ENCODE measurements at regions not wholly inside any gene's neighbourhood (a gene's known extent, or its start where the extent isn't known, plus 50 kb on each side); places are given as distances from the start of the nearest gene placed in this dataset.

DNA sequence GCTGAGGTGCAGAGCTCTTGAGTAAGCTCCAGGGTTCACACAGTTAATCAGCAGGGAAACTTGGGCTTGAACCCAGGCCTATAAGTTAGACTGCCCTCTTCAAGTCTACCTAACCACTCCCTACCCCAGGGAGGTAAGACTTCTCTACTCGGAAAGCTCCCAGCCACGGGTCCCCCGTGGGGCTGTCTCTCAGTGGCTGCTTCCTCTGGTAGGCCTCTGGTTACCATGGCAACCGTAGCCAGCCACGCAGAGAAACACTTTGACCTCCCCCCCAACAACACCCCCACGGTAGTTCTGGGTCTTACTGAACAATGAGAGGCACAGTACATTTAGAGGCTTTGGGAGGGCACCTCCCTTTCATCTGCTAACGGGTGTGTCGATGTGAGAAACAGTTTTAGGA, 245.2 kb downstream of the AACS start:
- no peak for DNase-seq (ENCODE audit: extremely low read depth, low read depth)
- no peak overlapping the region for H3K4me3 ChIP-seq (replicated peaks; ENCODE audit: low read depth, low read length)
- TF ChIP-seq, protein P1, sequence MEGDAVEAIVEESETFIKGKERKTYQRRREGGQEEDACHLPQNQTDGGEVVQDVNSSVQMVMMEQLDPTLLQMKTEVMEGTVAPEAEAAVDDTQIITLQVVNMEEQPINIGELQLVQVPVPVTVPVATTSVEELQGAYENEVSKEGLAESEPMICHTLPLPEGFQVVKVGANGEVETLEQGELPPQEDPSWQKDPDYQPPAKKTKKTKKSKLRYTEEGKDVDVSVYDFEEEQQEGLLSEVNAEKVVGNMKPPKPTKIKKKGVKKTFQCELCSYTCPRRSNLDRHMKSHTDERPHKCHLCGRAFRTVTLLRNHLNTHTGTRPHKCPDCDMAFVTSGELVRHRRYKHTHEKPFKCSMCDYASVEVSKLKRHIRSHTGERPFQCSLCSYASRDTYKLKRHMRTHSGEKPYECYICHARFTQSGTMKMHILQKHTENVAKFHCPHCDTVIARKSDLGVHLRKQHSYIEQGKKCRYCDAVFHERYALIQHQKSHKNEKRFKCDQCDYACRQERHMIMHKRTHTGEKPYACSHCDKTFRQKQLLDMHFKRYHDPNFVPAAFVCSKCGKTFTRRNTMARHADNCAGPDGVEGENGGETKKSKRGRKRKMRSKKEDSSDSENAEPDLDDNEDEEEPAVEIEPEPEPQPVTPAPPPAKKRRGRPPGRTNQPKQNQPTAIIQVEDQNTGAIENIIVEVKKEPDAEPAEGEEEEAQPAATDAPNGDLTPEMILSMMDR (IDR thresholded peaks at IDR 0.05; ENCODE audit: low read depth, low read length, missing control alignments), result no peak

DNA sequence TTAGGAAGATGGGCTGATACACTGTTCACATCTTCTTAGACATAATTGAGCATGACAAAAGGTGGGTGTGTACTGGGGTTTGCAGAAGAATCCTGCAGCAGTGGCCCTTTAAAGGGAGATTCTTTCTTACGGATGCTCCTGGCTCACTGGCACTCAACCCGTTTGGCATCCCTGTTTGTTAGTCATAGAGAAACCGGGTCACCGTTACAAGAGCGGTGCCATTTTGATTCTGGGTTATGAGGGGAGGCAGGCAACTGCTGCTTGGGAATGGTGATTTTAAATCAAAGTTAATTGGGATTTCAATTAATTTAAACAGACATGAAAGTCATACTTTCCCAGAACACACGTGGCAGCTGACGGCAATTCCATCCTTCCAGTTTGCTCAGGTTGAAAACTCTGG, 245.8 kb downstream of the AACS start:
- H3K4me3 ChIP-seq (replicated peaks; ENCODE audit: low read depth, low read length), result no peak overlapping the region
- TF ChIP-seq, protein P1 (IDR thresholded peaks at IDR 0.05; ENCODE audit: low read depth, low read length, missing control alignments), result no peak
- DNase-seq (ENCODE audit: extremely low read depth, low read depth), result no peak

DNA sequence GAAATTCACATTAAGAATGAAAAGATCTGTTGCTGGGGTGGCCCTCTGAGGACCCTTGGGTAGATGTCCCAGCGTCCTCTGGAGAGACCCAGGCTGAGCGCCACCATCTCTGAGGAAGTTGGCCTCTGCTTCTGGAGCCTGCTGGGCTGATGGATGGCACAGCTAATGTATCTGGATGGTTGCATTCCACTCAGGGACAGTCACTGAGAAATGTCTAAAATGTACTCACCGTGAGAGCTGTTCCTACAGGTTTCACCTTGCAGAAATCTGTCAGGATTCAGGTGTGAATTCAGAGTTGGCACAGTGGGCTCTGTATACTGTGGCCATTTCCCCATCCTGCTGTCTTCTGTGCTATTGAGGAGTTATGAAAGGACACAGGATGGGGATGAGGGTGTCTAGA, 247.2 kb downstream of the AACS start:
- no peak for DNase-seq (ENCODE audit: extremely low read depth, low read depth)
- TF ChIP-seq, protein P1 (IDR thresholded peaks at IDR 0.05; ENCODE audit: low read depth, low read length, missing control alignments), result no peak
- H3K4me3 ChIP-seq (replicated peaks; ENCODE audit: low read depth, low read length), result no peak overlapping the region

DNA sequence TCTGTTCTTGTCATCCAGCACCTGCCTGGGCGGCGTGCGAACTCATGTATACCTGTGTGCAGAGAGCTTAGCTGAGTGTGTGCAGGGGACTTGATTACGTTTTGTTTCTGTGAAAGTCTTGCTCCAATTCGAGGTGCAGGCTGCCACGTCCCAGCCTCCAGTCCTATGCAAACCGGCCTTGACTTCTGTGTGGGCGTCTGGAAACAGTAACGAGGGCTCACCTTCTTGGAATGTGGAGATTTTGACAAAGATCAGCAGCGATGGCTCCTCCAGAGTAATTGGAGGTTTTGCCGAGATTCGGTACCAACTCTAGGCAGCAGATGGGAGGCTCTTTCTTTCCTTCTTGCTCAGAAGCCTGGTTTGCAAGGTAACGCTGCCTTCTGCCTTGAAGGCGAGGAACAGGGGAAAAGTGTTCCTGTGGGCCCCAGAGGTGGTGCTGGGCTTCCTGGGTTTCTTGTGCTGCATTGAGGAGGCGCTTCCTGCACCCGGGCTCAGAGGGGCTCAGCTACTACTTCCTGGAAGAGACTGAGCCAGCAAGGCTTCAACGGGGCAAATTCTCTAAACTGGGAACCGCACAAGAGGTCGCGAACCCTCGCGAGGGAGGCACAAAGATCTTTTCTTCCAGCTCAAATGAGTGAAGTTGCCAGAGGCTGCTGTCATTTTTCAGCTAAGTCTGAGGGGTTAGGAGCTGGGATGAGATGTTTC, 249.0 kb downstream of the AACS start:
- TF ChIP-seq, protein P1 (IDR thresholded peaks at IDR 0.05; ENCODE audit: low read depth, low read length, missing control alignments), result no peak
- no peak overlapping the region for H3K4me3 ChIP-seq (replicated peaks; ENCODE audit: low read depth, low read length)
- DNase-seq (ENCODE audit: extremely low read depth, low read depth), result no peak

DNA sequence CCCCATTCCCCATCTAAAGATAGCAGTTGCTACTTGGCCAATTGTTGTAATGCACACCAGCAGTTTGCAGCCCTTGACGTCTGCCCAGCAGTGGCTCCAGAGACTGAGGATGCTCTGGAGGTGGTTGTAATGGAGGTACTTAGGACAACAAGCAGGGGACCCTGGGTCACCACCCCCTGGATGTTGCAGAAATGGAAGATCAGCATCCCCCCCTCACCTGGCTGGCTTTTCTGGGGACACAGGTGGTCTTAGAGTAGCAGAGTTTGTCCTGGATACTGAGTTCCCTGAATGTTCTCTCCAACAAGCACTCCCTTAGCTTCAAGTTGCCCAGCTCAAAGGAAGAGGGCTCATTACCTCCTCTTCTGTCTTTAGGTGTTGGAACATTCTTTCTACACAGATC, 250.5 kb downstream of the AACS start:
- no peak overlapping the region for H3K4me3 ChIP-seq (replicated peaks; ENCODE audit: low read depth, low read length)
- DNase-seq (ENCODE audit: extremely low read depth, low read depth), result no peak
- TF ChIP-seq, protein P1 (IDR thresholded peaks at IDR 0.05; ENCODE audit: low read depth, low read length, missing control alignments), result no peak

DNA sequence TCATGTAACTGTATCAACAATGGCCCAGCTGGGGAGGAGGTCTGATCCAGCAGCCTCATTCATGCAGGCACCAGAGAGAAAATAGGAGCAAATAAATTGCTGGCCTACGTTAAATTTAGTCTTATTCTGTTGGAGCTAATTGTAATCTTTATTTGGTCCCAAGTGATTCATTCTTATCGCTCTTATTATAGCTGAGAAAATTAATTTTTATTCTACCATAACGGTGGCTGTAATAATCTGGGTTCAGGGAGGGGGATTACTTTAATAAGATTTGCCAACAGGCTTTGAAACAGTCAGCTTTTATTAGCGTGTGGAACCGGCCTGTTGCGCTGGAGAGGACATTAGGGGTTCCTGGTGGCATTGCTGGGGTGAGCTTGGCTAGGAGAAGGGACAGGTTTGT, 254.9 kb downstream of the AACS start:
- TF ChIP-seq, protein P1 (IDR thresholded peaks at IDR 0.05; ENCODE audit: low read depth, low read length, missing control alignments), result no peak
- no peak overlapping the region for H3K4me3 ChIP-seq (replicated peaks; ENCODE audit: low read depth, low read length)
- no peak for DNase-seq (ENCODE audit: extremely low read depth, low read depth)
